Astrocyte (in vitro differentiated cells and primary cell): ENCODE measurements at regions not wholly inside any gene's neighbourhood (a gene's known extent, or its start where the extent isn't known, plus 50 kb on each side); places are given as distances from the start of the nearest gene placed in this dataset.

Experiments
- DNase-seq: peaks from one replicate; pipeline ENCODE4 v3.0.0-alpha.2; 2010; ENCODE audit warnings: low read depth
- FAIRE-seq: peaks from 2 replicates; lab custom pipeline; 2011; peaks lifted over from hg19 to GRCh38; lab: Jason Lieb, UNC
- H2AFZ ChIP-seq: 2 replicates; pipeline ENCODE4 v1.6.0; 2012; ENCODE audit warnings: low read depth, low read length, inconsistent platforms
- H3K27ac ChIP-seq: 2 replicates; pipeline ENCODE4 v1.5.1; 2011; ENCODE audit warnings: low read depth, low read length, inconsistent platforms
- H3K27me3 ChIP-seq: 2 replicates; pipeline ENCODE4 v1.6.0; 2011; ENCODE audit warnings: low read length, inconsistent platforms; ENCODE audit not compliant: insufficient read depth
- H3K36me3 ChIP-seq: 2 replicates; pipeline ENCODE4 v1.5.1; 2011; ENCODE audit warnings: low read length, inconsistent platforms; ENCODE audit not compliant: insufficient read depth
- H3K4me1 ChIP-seq: 2 replicates; pipeline ENCODE4 v1.5.1; 2011; ENCODE audit warnings: low read length, inconsistent platforms; ENCODE audit not compliant: insufficient read depth
- H3K4me2 ChIP-seq: 2 replicates; pipeline ENCODE4 v1.6.0; 2012; ENCODE audit warnings: low read length, inconsistent platforms
- H3K4me3 ChIP-seq: 2 replicates; pipeline ENCODE4 v1.5.1; 2011; ENCODE audit warnings: low read depth, mild to moderate bottlenecking, low read length, inconsistent platforms; ENCODE audit not compliant: insufficient read depth
- H3K79me2 ChIP-seq: 2 replicates; pipeline ENCODE4 v1.6.0; 2012; ENCODE audit warnings: mild to moderate bottlenecking, low read length, inconsistent platforms; ENCODE audit not compliant: insufficient read depth
- H3K9ac ChIP-seq: 2 replicates; pipeline ENCODE4 v1.6.0; 2012; ENCODE audit warnings: mild to moderate bottlenecking, low read length, inconsistent platforms
- H3K9me3 ChIP-seq: 2 replicates; pipeline ENCODE4 v1.5.1; 2012; ENCODE audit warnings: low read depth, mild to moderate bottlenecking, low read length, inconsistent platforms; ENCODE audit not compliant: insufficient read depth
- H4K20me1 ChIP-seq: 2 replicates; pipeline ENCODE4 v1.6.0; 2012; ENCODE audit warnings: low read length, inconsistent platforms; ENCODE audit not compliant: insufficient read depth
- H3K27ac Mint-ChIP-seq: one replicate; pipeline ENCODE4 v1.8.0; 2021; ENCODE audit warnings: mild to moderate bottlenecking, mixed read lengths; ENCODE audit not compliant: unreplicated experiment
- H3K27me3 Mint-ChIP-seq: one replicate; pipeline ENCODE4 v1.8.0; 2021; ENCODE audit warnings: low read depth, mixed read lengths; ENCODE audit not compliant: unreplicated experiment
- H3K36me3 Mint-ChIP-seq: one replicate; pipeline ENCODE4 v1.8.0; 2021; ENCODE audit warnings: low read depth, mixed read lengths; ENCODE audit not compliant: unreplicated experiment
- H3K4me1 Mint-ChIP-seq: one replicate; pipeline ENCODE4 v1.8.0; 2021; ENCODE audit warnings: low read depth, mixed read lengths; ENCODE audit not compliant: unreplicated experiment
- H3K4me3 Mint-ChIP-seq: one replicate; pipeline ENCODE4 v1.8.0; 2021; ENCODE audit warnings: mild to moderate bottlenecking, moderate library complexity, mixed read lengths; ENCODE audit not compliant: unreplicated experiment
- H3K9me3 Mint-ChIP-seq: one replicate; pipeline ENCODE4 v1.8.0; 2021; ENCODE audit warnings: mild to moderate bottlenecking, mixed read lengths; ENCODE audit not compliant: unreplicated experiment
- EZH2 ChIP-seq: IDR thresholded peaks from 2 replicates; pipeline ENCODE4 v1.6.1; 2012; ENCODE audit warnings: mild to moderate bottlenecking, low read length, inconsistent platforms; ENCODE audit not compliant: insufficient read depth
- TF ChIP-seq, protein P1 (sequence below): IDR thresholded peaks from 2 replicates; pipeline ENCODE4 v1.5.1; 2011; ENCODE audit warnings: low read depth, mild to moderate bottlenecking, inconsistent platforms, low read length, moderate library complexity; ENCODE audit not compliant: insufficient read depth

DNA sequence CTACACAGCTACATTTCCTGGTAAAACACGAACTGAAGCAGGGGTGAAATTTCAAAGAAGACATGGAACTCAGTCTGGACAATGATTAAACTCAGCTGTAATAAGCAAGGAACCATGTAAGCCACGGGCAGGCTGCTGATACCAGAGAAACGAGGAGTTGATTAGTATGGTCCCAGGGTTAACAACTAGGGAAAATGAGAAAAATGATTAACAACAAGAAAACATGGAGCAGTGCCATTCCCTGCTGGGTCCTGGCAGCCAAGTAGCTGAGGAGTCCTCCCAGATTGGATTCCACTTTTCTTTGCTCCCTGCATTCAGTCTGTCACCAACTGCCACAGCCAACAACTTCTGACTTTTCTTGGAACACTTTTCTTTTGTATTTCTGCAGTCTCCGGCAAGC is 517.0 kb upstream of the KLHL29 start:
- Histone ChIP-seq H3K9me3 (no peaks in the 10 kb centered on the region), H3K36me3 (no peaks in the 10 kb centered on the region), H2AFZ (no peak overlapping the region), H3K27ac (no peak overlapping the region), H3K4me1 (no peaks in the 10 kb centered on the region), H3K9ac (no peak overlapping the region), H3K79me2 (no peaks in the 10 kb centered on the region), H3K4me3 (no peak overlapping the region), H3K4me2 (no peak overlapping the region), H3K27me3 (no peaks in the 10 kb centered on the region), H4K20me1 (no peaks in the 10 kb centered on the region)
- FAIRE-seq: no peak
- Mint-ChIP-seq H3K36me3 (no peaks in the 10 kb centered on the region), H3K27me3 (peaks cover 5% of the 10 kb centered on the region), H3K4me3 (no peak overlapping the region), H3K4me1 (no peaks in the 10 kb centered on the region), H3K9me3 (no peaks in the 10 kb centered on the region), H3K27ac (no peak overlapping the region)
- no peak for TF ChIP-seq EZH2
- TF ChIP-seq, protein P1, sequence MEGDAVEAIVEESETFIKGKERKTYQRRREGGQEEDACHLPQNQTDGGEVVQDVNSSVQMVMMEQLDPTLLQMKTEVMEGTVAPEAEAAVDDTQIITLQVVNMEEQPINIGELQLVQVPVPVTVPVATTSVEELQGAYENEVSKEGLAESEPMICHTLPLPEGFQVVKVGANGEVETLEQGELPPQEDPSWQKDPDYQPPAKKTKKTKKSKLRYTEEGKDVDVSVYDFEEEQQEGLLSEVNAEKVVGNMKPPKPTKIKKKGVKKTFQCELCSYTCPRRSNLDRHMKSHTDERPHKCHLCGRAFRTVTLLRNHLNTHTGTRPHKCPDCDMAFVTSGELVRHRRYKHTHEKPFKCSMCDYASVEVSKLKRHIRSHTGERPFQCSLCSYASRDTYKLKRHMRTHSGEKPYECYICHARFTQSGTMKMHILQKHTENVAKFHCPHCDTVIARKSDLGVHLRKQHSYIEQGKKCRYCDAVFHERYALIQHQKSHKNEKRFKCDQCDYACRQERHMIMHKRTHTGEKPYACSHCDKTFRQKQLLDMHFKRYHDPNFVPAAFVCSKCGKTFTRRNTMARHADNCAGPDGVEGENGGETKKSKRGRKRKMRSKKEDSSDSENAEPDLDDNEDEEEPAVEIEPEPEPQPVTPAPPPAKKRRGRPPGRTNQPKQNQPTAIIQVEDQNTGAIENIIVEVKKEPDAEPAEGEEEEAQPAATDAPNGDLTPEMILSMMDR: no peak
- no peak for DNase-seq

- Histone ChIP-seq H3K36me3 (no peaks in the 10 kb centered on the region), H3K27ac (no peak overlapping the region), H2AFZ (no peak overlapping the region), H3K27me3 (no peaks in the 10 kb centered on the region), H3K9ac (no peak overlapping the region), H4K20me1 (no peaks in the 10 kb centered on the region), H3K9me3 (no peaks in the 10 kb centered on the region), H3K4me2 (no peak overlapping the region), H3K4me3 (no peak overlapping the region), H3K79me2 (no peaks in the 10 kb centered on the region), H3K4me1 (no peaks in the 10 kb centered on the region)
- Mint-ChIP-seq H3K4me1 (peaks cover 6% of the 10 kb centered on the region), H3K36me3 (no peaks in the 10 kb centered on the region), H3K27ac (no peak overlapping the region), H3K9me3 (peaks cover 2% of the 10 kb centered on the region), H3K27me3 (no peaks in the 10 kb centered on the region), H3K4me3 (no peak overlapping the region)
- TF ChIP-seq, protein P1: no peak
- no peak for TF ChIP-seq EZH2
- DNase-seq (no peak), FAIRE-seq (no peak)
Observed at GRCh38 chr2:22878121-22878520, 506.9 kb upstream of the KLHL29 start.

DNA sequence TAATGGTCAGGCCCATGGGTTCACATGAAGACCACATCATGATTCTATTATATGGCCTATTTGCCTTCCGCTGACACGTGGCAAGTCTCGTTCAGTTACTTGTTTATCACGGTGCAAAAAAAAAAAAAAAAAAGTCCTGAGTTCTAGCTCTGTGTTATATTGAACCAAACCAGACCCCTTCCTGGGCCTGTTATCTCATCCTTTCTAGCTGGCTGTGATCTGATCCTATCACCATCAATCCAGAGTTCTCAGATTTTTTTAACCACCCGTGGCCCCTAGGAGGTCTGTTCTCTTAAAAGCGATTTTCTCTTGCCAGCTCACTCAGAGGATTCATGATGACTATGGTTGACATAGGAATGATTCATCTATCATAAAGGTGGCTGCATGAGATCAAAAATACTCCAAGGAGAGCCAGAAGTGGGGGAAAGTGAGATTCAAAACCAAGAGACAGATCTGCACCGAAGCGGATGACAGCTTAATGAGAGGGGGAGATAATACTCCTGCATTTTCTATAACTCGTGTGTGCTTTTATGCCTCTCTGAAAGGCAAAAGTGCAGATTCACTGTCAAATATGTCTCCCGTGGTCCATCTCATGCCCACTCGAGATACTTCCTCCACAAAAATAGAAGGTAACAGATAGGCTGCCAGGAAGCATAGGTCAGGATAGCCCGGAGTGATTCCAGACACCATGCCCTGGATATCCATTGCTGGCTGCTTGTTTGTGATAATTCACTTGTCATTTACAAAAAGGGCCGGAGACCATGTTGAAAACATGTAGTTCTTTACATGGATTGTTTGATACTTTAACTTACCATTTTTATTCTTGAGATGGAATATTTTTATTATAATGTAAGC is 505.7 kb upstream of the KLHL29 start:
- Histone ChIP-seq H3K27me3 (no peaks in the 10 kb centered on the region), H3K4me3 (no peak overlapping the region), H4K20me1 (no peaks in the 10 kb centered on the region), H3K9ac (no peak overlapping the region), H2AFZ (no peak overlapping the region), H3K27ac (no peak overlapping the region), H3K4me1 (no peaks in the 10 kb centered on the region), H3K9me3 (peaks cover 4% of the 10 kb centered on the region), H3K36me3 (no peaks in the 10 kb centered on the region), H3K79me2 (no peaks in the 10 kb centered on the region), H3K4me2 (no peak overlapping the region)
- Mint-ChIP-seq H3K27ac (no peak overlapping the region), H3K27me3 (no peaks in the 10 kb centered on the region), H3K9me3 (peaks cover 2% of the 10 kb centered on the region), H3K4me3 (no peak overlapping the region), H3K4me1 (peaks cover 7% of the 10 kb centered on the region), H3K36me3 (no peaks in the 10 kb centered on the region)
- TF ChIP-seq EZH2: no peak
- TF ChIP-seq, protein P1: no peak
- no peak for DNase-seq
- FAIRE-seq: no peak
